Left forelimb (tissue), 1 donor: ENCODE measurements at regions not wholly inside any gene's neighbourhood (a gene's known extent, or its start where the extent isn't known, plus 50 kb on each side); places are given as distances from the start of the nearest gene placed in this dataset.
"Not testable (repeated sequence)": the region's sequence is repeated elsewhere in the genome, so short reads cannot be mapped to it uniquely, and the experiment has no call there.

Experiments
- DNase-seq: peaks from one replicate; pipeline ENCODE4 v3.0.0-alpha.2; 2018; ENCODE audit warnings: low spot score

- no peak for DNase-seq
Observed at GRCh38 chr20:2203436-2203835, 92.4 kb upstream of the TGM3 start.

DNA sequence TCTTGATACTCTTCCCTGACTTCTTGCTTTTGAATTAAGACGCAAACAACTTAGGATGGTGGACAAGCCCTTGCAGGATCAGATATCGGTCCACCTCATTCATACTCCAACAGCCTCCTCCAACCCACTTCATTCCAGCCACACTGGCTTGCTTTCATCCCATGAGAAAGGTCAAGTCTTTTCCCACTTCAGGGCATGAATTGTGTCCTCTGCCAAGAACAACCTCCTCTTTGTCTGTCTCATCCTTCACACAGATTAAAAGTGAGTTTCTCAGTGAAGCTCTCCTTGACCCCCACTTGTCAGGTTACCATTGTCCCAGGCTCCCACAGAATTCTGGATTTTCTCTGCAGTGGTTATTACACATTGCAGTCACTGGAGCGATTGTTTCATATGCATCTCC is 91.8 kb upstream of the TGM3 start:
- no peak for DNase-seq

GRCh38 chr20:2206957-2207769 is 88.6 kb upstream of the TGM3 start:
- DNase-seq = peak; percentile 88

DNA sequence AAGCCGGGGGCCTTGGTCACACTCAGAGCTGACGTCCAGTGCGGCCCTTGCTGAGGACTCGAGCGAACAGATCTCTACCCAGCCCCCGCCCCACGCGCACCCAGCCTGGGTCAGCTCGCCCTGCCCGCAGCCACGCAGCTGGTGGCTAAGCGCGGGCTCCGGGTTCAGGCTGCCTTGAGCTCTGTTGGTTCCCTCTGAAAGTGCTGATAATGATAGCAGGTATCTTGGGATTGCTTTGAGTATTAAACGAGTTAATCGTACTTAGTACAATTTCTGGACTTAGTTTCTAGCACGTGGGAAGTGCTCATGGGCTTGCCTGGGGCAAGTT is 88.1 kb upstream of the TGM3 start:
- DNase-seq = no peak

DNA sequence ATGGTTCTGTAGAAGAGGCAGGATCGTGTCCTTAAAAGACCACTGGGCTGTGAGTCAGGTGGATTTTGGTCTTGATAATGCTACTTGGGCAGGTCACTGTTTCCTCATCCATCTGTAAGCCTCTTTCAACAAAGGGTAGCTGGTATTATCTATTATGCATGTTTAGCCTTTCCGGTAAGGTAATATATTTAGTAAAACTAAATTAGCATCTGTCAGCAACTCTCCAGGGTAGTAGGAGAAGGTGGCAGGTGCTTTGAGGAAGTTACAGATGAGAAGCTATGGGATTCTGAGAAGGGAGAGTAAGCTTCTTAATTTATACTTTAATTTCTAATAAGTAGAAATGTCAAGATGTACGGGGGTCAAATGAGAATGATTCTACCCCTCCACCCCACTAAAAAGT is 86.9 kb upstream of the TGM3 start:
- no peak for DNase-seq

GRCh38 chr20:2210646-2211552 is 84.9 kb upstream of the TGM3 start:
- DNase-seq = no peak

- no peak for DNase-seq
Observed at GRCh38 chr20:2212456-2213015, 83.3 kb upstream of the TGM3 start.

- DNase-seq = no peak
Observed at GRCh38 chr20:2213401-2213800, 82.4 kb upstream of the TGM3 start.

DNA sequence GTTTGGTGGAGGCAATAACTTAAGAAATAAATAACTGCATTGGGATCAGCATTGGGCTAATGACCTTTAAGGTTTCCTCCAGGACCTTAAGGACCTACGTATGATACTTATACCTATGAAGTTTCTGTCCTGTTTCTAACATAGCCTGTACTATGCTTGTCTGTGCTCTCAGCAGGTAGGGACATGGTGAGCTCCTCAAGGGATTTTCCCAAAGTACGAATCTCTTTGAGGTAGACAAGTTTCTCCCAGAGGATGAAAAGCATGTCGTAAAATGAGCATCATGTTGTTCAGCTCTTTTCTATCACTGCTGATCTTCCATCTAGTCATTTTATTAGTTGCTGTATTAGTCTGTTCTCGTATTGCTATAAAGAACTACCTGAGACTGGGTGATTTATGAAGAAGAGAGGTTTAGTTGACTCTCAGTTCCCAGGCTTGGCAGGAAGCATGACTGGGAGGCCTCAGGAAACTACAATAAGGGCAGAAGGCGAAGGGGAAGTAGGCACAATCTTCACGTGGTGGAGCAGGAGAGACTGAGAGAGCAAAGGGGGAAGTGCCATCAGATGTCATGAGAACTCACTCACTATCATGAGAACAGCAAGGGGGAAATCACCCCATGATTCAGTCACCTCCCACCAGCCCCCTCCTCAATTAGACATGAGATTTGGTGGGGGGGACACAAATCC is 77.8 kb upstream of the TGM3 start:
- DNase-seq = no peak

- no peak for DNase-seq
Observed at GRCh38 chr20:2219481-2220006, 76.3 kb upstream of the TGM3 start.

GRCh38 chr20:2220298-2220697 is 75.5 kb upstream of the TGM3 start:
- no peak for DNase-seq

GRCh38 chr20:2221921-2222320 is 73.9 kb upstream of the TGM3 start:
- DNase-seq = no peak

DNA sequence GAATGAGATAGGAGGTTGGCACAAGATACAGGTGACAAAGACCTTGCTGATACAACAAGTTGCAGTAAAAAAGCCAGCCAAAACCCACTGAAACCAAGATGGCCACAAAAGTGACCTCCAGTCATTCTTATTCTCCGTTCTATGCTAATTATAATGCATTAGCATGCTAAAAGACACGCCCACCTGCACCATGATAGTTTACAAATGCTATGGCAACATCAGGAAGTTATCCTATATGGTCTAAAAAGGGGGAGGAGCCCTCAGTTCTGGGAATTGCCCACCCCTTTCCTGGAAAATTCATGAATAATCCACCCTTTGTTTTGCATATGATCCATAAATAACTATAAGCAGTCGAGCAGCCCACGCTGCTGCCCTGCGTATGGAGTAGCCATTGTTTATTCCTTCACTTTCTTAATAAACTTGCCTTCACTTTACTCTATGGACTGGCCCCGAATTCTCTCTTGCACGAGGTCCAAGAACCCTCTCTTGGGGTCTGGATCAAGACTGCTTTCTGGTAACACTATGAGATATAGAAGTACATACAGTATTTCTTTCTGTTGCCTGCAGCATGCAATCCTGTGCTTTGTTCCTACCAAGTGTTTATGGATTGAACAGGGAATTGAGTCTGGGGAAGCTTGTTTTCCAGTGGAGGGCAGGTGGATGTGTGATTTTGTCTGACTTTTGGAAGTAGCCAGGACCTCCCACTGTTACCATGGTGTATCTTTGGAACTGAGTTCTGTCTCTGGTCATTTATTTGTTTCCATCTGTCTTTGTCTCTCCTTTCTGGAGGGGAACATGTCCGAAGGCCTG is 72.0 kb upstream of the TGM3 start:
- DNase-seq = no peak

GRCh38 chr20:2224368-2224639 is 71.5 kb upstream of the TGM3 start:
- DNase-seq = no peak

GRCh38 chr20:2227285-2227684 is 68.5 kb upstream of the TGM3 start:
- not testable (repeated sequence) for DNase-seq

DNA sequence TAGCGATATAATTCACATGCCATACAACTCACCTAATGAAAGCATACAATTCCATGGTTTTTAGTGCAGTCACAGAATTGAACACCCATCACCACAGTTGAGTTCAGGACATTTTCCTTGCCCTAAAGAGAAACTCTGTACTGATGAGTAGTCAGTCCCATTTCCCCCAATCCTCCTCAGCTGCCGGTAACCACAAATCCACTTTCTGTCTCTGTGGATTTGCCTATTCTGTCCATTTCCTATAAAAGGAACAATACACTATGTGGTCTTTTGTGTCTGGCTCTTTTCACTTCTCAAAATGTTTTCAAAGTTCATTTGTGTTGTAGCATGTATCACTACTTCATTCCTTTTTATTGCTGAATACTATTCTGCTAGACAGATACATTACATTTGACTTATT is 67.9 kb upstream of the TGM3 start:
- DNase-seq = no peak

- no peak for DNase-seq
Observed at GRCh38 chr20:2228926-2229325, 66.9 kb upstream of the TGM3 start.

- no peak for DNase-seq
Observed at GRCh38 chr20:2230726-2231488, 64.9 kb upstream of the TGM3 start.

DNA sequence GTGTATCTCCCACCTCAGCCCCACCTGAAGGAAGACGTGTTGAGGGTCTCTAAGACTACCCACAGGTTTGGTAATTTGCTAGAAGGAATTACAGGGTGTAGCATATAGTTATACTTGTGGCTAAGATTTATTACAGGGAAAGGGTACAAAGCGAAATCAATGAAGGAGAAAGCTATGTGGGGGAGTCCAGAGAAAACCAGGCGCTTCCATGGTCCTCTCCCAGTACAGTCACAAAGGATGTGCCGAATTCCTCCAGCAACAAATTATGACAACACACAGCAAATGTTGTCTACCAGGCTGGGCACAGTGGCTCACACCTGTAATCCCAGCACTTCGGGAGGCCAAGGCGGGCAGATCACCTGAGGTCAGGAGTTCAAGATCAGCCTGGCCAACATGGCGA is 64.1 kb upstream of the TGM3 start:
- DNase-seq = no peak

- DNase-seq = no peak
Observed at GRCh38 chr20:2234598-2235191, 61.1 kb upstream of the TGM3 start.
